Liver (tissue), 8 donors: ENCODE measurements at regions not wholly inside any gene's neighbourhood (a gene's known extent, or its start where the extent isn't known, plus 50 kb on each side); places are given as distances from the start of the nearest gene placed in this dataset.
A peak's percentile ranks its signal among the peaks of the same experiment; 100 is the strongest.

ENCODE experiments used
- DNase-seq: peaks from one replicate; pipeline ENCODE4 v3.0.0-alpha.2; 2017; ENCODE audit warnings: low spot score
- H3K27ac ChIP-seq, 2 donors: one replicate each; pipeline ENCODE4 v1.7.0; 2013; ENCODE audit warnings: inconsistent platforms in 2 of 2, low read length in 2 of 2, control low read depth in 1 of 2, low read depth in 1 of 2, mild to moderate bottlenecking in 1 of 2
- H3K27me3 ChIP-seq, 4 donors: one replicate each; pipeline versions ENCODE4 v1.6.1 to v1.7.0; 2013; ENCODE audit warnings: low read length in 3 of 4, inconsistent platforms in 1 of 4, mild to moderate bottlenecking in 1 of 4, moderate library complexity in 1 of 4; ENCODE audit not compliant: control insufficient read depth in 4 of 4, insufficient read depth in 4 of 4
- H3K36me3 ChIP-seq, 4 donors: one replicate each; pipeline versions ENCODE4 v1.6.1 to v1.7.0; 2013; ENCODE audit warnings: low read length in 3 of 4, mild to moderate bottlenecking in 3 of 4, low read depth in 1 of 4, moderate library complexity in 1 of 4; ENCODE audit not compliant: control insufficient read depth in 4 of 4, insufficient read depth in 3 of 4
- H3K4me1 ChIP-seq, 4 donors: one replicate each; pipeline versions ENCODE4 v1.6.1 to v1.7.0; 2013; ENCODE audit warnings: low read length in 3 of 4, mild to moderate bottlenecking in 3 of 4, moderate library complexity in 1 of 4; ENCODE audit not compliant: control insufficient read depth in 4 of 4, insufficient read depth in 4 of 4
- H3K4me3 ChIP-seq, 3 donors: one replicate each; pipeline versions ENCODE4 v1.6.1 to v1.7.0; 2013; ENCODE audit warnings: low read length in 3 of 3, control low read depth in 1 of 3, low read depth in 1 of 3, mild to moderate bottlenecking in 1 of 3
- H3K9ac ChIP-seq, 2 donors: one replicate each; pipeline ENCODE4 v1.7.0; 2013; ENCODE audit warnings: low read length in 2 of 2, mild to moderate bottlenecking in 2 of 2, moderate library complexity in 2 of 2, control low read depth in 1 of 2, low read depth in 1 of 2
- H3K9me3 ChIP-seq, 4 donors: one replicate each; pipeline versions ENCODE4 v1.6.1 to v1.7.0; 2013; ENCODE audit warnings: low read length in 3 of 4; ENCODE audit not compliant: control insufficient read depth in 4 of 4
- ATF3 ChIP-seq: IDR thresholded peaks from 2 replicates; pipeline ENCODE4 v1.6.1; 2016; ENCODE audit warnings: antibody characterized with exemption
- CTCF ChIP-seq: fragments of 150-350 bp; IDR thresholded peaks from 2 replicates; pipeline ENCODE4 v1.5.1; 2017; ENCODE audit warnings: improper control_type of control experiment, low read depth, low read length; ENCODE audit not compliant: missing input control
- EGR1 ChIP-seq, 2 donors: IDR thresholded peaks; 2 replicates each; pipeline ENCODE4 v1.6.1; 2016 to 2018; ENCODE audit warnings: antibody characterized with exemption in 2 of 2, low read depth in 2 of 2
- FOXA1 ChIP-seq: IDR thresholded peaks from 2 replicates; pipeline ENCODE4 v1.6.1; 2016; ENCODE audit warnings: antibody characterized with exemption
- FOXA2 ChIP-seq: IDR thresholded peaks from 2 replicates; pipeline ENCODE4 v1.6.1; 2016; ENCODE audit warnings: antibody characterized with exemption
- GABPA ChIP-seq, 2 donors: IDR thresholded peaks in 1 of 2; conservative IDR thresholded peaks in 1 of 2; 2 replicates each; pipeline ENCODE4 v1.6.1; 2016; ENCODE audit warnings: antibody characterized with exemption in 2 of 2, mild to moderate bottlenecking in 1 of 2, moderate library complexity in 1 of 2
- HNF4A ChIP-seq, 2 donors: conservative IDR thresholded peaks; 2 replicates each; pipeline ENCODE4 v1.6.1; 2016; ENCODE audit warnings: antibody characterized with exemption in 2 of 2, mild to moderate bottlenecking in 2 of 2
- HNF4G ChIP-seq: IDR thresholded peaks from 2 replicates; pipeline ENCODE4 v1.6.1; 2016; ENCODE audit warnings: antibody characterized with exemption
- JUND ChIP-seq, 2 donors: IDR thresholded peaks; 2 replicates each; pipeline ENCODE4 v1.6.1; 2016; ENCODE audit warnings: antibody characterized with exemption in 2 of 2
- MAX ChIP-seq: IDR thresholded peaks from 2 replicates; pipeline ENCODE4 v1.6.1; 2016; ENCODE audit warnings: antibody characterized with exemption
- NR2F2 ChIP-seq: IDR thresholded peaks from 2 replicates; pipeline ENCODE4 v1.6.1; 2016; ENCODE audit warnings: antibody characterized with exemption
- RAD21 ChIP-seq, 2 donors: IDR thresholded peaks; 2 replicates each; pipeline ENCODE4 v1.6.1; 2016; ENCODE audit warnings: antibody characterized with exemption in 2 of 2, mild to moderate bottlenecking in 2 of 2
- REST ChIP-seq: IDR thresholded peaks from 2 replicates; pipeline ENCODE4 v1.6.1; 2016; ENCODE audit warnings: antibody characterized with exemption, mild to moderate bottlenecking
- RXRA ChIP-seq, 2 donors: IDR thresholded peaks; 2 replicates each; pipeline ENCODE4 v1.6.1; 2017 to 2018; ENCODE audit warnings: antibody characterized with exemption in 2 of 2, mild to moderate bottlenecking in 1 of 2
- SP1 ChIP-seq: IDR thresholded peaks from 2 replicates; pipeline ENCODE4 v1.6.1; 2018; ENCODE audit warnings: antibody characterized with exemption, mild to moderate bottlenecking
- TAF1 ChIP-seq: conservative IDR thresholded peaks from 2 replicates; pipeline ENCODE4 v1.6.1; 2016; ENCODE audit warnings: antibody characterized with exemption, mild to moderate bottlenecking
- YY1 ChIP-seq: IDR thresholded peaks from 2 replicates; pipeline ENCODE4 v1.6.1; 2016; ENCODE audit warnings: antibody characterized with exemption, mild to moderate bottlenecking
- ZBTB33 ChIP-seq: IDR thresholded peaks from 2 replicates; pipeline ENCODE4 v1.6.1; 2016; ENCODE audit warnings: antibody characterized with exemption
- WGBS: extraction: QIAGEN DNeasy Blood & Tissue Kit; methylation state at CpG from one replicate; pipeline ENCODE4 v1.1.7; 2013; 5-methylcytosine and 5-hydroxymethylcytosine counted together
- donor health status: healthy.
- donor health status: healthy.
- donor health status: healthy.
- donor health status: healthy.
- donor health status: healthy.

GRCh38 chr21:15324542-15324941 lies 259.7 kb upstream of the NRIP1 start:
- Histone ChIP-seq H3K27ac (no peak overlapping the region), H3K9me3 (no peaks in the 10 kb centered on the region), H3K9ac (no peak overlapping the region), H3K36me3 (no peaks in the 10 kb centered on the region), H3K4me3 (no peak overlapping the region), H3K27me3 (no peaks in the 10 kb centered on the region), H3K4me1 (peaks cover 0 to 12% (median 6%) of the 10 kb centered on the region in 4 donors)
- peak; percentile 37 for TF ChIP-seq HNF4G
- no peak for TF ChIP-seq CTCF
- peak; percentile 56 to 67 for TF ChIP-seq RAD21 (IDR thresholded peaks at IDR 0.05)
- peak; percentile 43 for TF ChIP-seq FOXA1
- TF ChIP-seq GABPA (IDR thresholded peaks at IDR 0.05 in 1 of 2, conservative IDR thresholded peaks at IDR 0.05 in 1 of 2) = no peak
- TF ChIP-seq TAF1 = no peak
- TF ChIP-seq YY1 = peak; percentile 43
- TF ChIP-seq REST = peak; percentile 27
- TF ChIP-seq ZBTB33 = no peak
- TF ChIP-seq SP1 = peak; percentile 81
- no peak for TF ChIP-seq ATF3
- peak; percentile 91 to 92 for TF ChIP-seq RXRA (IDR thresholded peaks at IDR 0.05)
- TF ChIP-seq EGR1 (IDR thresholded peaks at IDR 0.05; ENCODE audit: low read depth in 2 of 2) = no peak
- peak; percentile 83 to 88 for TF ChIP-seq HNF4A (conservative IDR thresholded peaks at IDR 0.05)
- TF ChIP-seq NR2F2 = peak; percentile 99
- TF ChIP-seq MAX = no peak
- peak; percentile 46 for TF ChIP-seq FOXA2
- TF ChIP-seq JUND (IDR thresholded peaks at IDR 0.05) = peak; percentile 19 to 59
- DNase-seq = no peak
- 33% methylated on average over 2 of the region's 2 CpGs for WGBS
